ENCODE measurements at regions not wholly inside any gene's neighbourhood (a gene's known extent, or its start where the extent isn't known, plus 50 kb on each side); places are given as distances from the start of the nearest gene placed in this dataset.

DNA sequence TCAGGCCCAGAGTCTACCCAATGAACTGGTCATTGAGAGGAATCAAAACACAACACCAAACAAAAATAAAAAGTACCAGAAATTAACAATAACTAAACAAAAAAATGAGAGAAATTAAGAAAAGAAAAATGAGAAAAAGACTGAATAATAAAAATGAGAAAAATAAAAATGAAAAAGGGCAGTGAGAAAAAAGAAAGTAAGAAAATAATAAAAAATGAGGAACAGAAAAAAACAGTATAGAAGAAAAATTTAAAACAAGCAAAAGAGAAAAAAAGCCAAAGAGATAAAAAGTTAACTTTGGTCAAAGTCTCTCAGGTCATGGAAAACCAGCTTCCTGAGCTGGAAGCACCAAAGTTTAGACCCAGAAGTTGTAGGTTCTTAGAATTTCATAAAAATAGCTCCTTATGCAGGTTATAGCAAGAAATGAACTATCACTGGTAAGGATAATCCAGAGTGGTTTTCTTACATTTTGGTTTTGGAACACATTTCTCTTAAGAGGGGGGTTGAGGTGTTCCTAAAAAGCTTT lies 51.0 kb upstream of the WDR17 start:
- no peak for TF ChIP-seq RXRA (IDR thresholded peaks at IDR 0.05)
- TF ChIP-seq, protein P1, sequence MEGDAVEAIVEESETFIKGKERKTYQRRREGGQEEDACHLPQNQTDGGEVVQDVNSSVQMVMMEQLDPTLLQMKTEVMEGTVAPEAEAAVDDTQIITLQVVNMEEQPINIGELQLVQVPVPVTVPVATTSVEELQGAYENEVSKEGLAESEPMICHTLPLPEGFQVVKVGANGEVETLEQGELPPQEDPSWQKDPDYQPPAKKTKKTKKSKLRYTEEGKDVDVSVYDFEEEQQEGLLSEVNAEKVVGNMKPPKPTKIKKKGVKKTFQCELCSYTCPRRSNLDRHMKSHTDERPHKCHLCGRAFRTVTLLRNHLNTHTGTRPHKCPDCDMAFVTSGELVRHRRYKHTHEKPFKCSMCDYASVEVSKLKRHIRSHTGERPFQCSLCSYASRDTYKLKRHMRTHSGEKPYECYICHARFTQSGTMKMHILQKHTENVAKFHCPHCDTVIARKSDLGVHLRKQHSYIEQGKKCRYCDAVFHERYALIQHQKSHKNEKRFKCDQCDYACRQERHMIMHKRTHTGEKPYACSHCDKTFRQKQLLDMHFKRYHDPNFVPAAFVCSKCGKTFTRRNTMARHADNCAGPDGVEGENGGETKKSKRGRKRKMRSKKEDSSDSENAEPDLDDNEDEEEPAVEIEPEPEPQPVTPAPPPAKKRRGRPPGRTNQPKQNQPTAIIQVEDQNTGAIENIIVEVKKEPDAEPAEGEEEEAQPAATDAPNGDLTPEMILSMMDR (IDR thresholded peaks at IDR 0.05; ENCODE audit: low read depth, low read length, missing input control), result no peak
